ENCODE measurements at regions not wholly inside any gene's neighbourhood (a gene's known extent, or its start where the extent isn't known, plus 50 kb on each side); places are given as distances from the start of the nearest gene placed in this dataset.

GRCh38 chr6:106918115-106918514, 56.4 kb downstream of the CD24 start:
- no peaks in the 10 kb centered on the region for H3K9me3 ChIP-seq (ENCODE audit: low read length)
- no peaks in the 10 kb centered on the region for H3K4me1 ChIP-seq (ENCODE audit: insufficient read depth, low read length)
- H2AFZ ChIP-seq (ENCODE audit: low read depth, low read length) = no peak overlapping the region
- no peak overlapping the region for H3K4me3 ChIP-seq (ENCODE audit: low read length)
- peaks cover 4% of the 10 kb centered on the region for H3K27me3 ChIP-seq (ENCODE audit: insufficient read depth, low read length)
- no peaks in the 10 kb centered on the region for H3K36me3 ChIP-seq (ENCODE audit: insufficient read depth, low read length)

- no peaks in the 10 kb centered on the region for H3K9me3 ChIP-seq (ENCODE audit: low read length)
- no peak overlapping the region for H2AFZ ChIP-seq (ENCODE audit: low read depth, low read length)
- peaks cover 4% of the 10 kb centered on the region for H3K27me3 ChIP-seq (ENCODE audit: insufficient read depth, low read length)
- H3K4me3 ChIP-seq (ENCODE audit: low read length) = no peak overlapping the region
- H3K36me3 ChIP-seq (ENCODE audit: insufficient read depth, low read length) = no peaks in the 10 kb centered on the region
- no peaks in the 10 kb centered on the region for H3K4me1 ChIP-seq (ENCODE audit: insufficient read depth, low read length)
These were observed 57.6 kb downstream of the CD24 start for GRCh38 chr6:106916891-106917290.

- peaks cover 4% of the 10 kb centered on the region for H3K27me3 ChIP-seq (ENCODE audit: insufficient read depth, low read length)
- H2AFZ ChIP-seq (ENCODE audit: low read depth, low read length) = no peak overlapping the region
- no peaks in the 10 kb centered on the region for H3K36me3 ChIP-seq (ENCODE audit: insufficient read depth, low read length)
- no peak overlapping the region for H3K4me3 ChIP-seq (ENCODE audit: low read length)
- no peaks in the 10 kb centered on the region for H3K9me3 ChIP-seq (ENCODE audit: low read length)
- no peaks in the 10 kb centered on the region for H3K4me1 ChIP-seq (ENCODE audit: insufficient read depth, low read length)
These were observed 60.8 kb downstream of the CD24 start for GRCh38 chr6:106913676-106914280.

- H2AFZ ChIP-seq (ENCODE audit: low read depth, low read length) = no peak overlapping the region
- no peaks in the 10 kb centered on the region for H3K9me3 ChIP-seq (ENCODE audit: low read length)
- no peaks in the 10 kb centered on the region for H3K4me1 ChIP-seq (ENCODE audit: insufficient read depth, low read length)
- peaks cover 2% of the 10 kb centered on the region for H3K27me3 ChIP-seq (ENCODE audit: insufficient read depth, low read length)
- no peak overlapping the region for H3K4me3 ChIP-seq (ENCODE audit: low read length)
- H3K36me3 ChIP-seq (ENCODE audit: insufficient read depth, low read length) = no peaks in the 10 kb centered on the region
These were observed 61.4 kb downstream of the CD24 start for GRCh38 chr6:106913111-106913510.

GRCh38 chr6:106912091-106912490, 62.4 kb downstream of the CD24 start:
- H3K9me3 ChIP-seq (ENCODE audit: low read length) = no peaks in the 10 kb centered on the region
- no peak overlapping the region for H3K4me3 ChIP-seq (ENCODE audit: low read length)
- no peaks in the 10 kb centered on the region for H3K36me3 ChIP-seq (ENCODE audit: insufficient read depth, low read length)
- H2AFZ ChIP-seq (ENCODE audit: low read depth, low read length) = no peak overlapping the region
- H3K4me1 ChIP-seq (ENCODE audit: insufficient read depth, low read length) = no peaks in the 10 kb centered on the region
- H3K27me3 ChIP-seq (ENCODE audit: insufficient read depth, low read length) = no peaks in the 10 kb centered on the region

GRCh38 chr6:106910999-106911949, 63.3 kb downstream of the CD24 start:
- H3K36me3 ChIP-seq (ENCODE audit: insufficient read depth, low read length) = no peaks in the 10 kb centered on the region
- H3K27me3 ChIP-seq (ENCODE audit: insufficient read depth, low read length) = no peaks in the 10 kb centered on the region
- no peak overlapping the region for H2AFZ ChIP-seq (ENCODE audit: low read depth, low read length)
- no peaks in the 10 kb centered on the region for H3K4me1 ChIP-seq (ENCODE audit: insufficient read depth, low read length)
- no peak overlapping the region for H3K4me3 ChIP-seq (ENCODE audit: low read length)
- no peaks in the 10 kb centered on the region for H3K9me3 ChIP-seq (ENCODE audit: low read length)

- no peaks in the 10 kb centered on the region for H3K36me3 ChIP-seq (ENCODE audit: insufficient read depth, low read length)
These were observed 66.1 kb downstream of the CD24 start for GRCh38 chr6:106908386-106908840.

GRCh38 chr6:106907754-106908153, 66.8 kb downstream of the CD24 start:
- no peaks in the 10 kb centered on the region for H3K4me1 ChIP-seq (ENCODE audit: insufficient read depth, low read length)
- no peaks in the 10 kb centered on the region for H3K9me3 ChIP-seq (ENCODE audit: low read length)
- H3K4me3 ChIP-seq (ENCODE audit: low read length) = no peak overlapping the region
- no peak overlapping the region for H2AFZ ChIP-seq (ENCODE audit: low read depth, low read length)
- H3K27me3 ChIP-seq (ENCODE audit: insufficient read depth, low read length) = no peaks in the 10 kb centered on the region
- no peaks in the 10 kb centered on the region for H3K36me3 ChIP-seq (ENCODE audit: insufficient read depth, low read length)

More at GRCh38 chr6:106908386-106908840, 66.1 kb downstream of the CD24 start:
- Histone ChIP-seq H2AFZ (ENCODE audit: low read depth, low read length) (no peak overlapping the region), H3K27me3 (ENCODE audit: insufficient read depth, low read length) (no peaks in the 10 kb centered on the region), H3K4me1 (ENCODE audit: insufficient read depth, low read length) (no peaks in the 10 kb centered on the region), H3K9me3 (ENCODE audit: low read length) (no peaks in the 10 kb centered on the region), H3K4me3 (ENCODE audit: low read length) (no peak overlapping the region)

GRCh38 chr6:106906232-106906631, 68.3 kb downstream of the CD24 start:
- no peaks in the 10 kb centered on the region for H3K36me3 ChIP-seq (ENCODE audit: insufficient read depth, low read length)
- no peak overlapping the region for H2AFZ ChIP-seq (ENCODE audit: low read depth, low read length)
- H3K4me3 ChIP-seq (ENCODE audit: low read length) = no peak overlapping the region
- no peaks in the 10 kb centered on the region for H3K4me1 ChIP-seq (ENCODE audit: insufficient read depth, low read length)
- H3K27me3 ChIP-seq (ENCODE audit: insufficient read depth, low read length) = no peaks in the 10 kb centered on the region
- no peaks in the 10 kb centered on the region for H3K9me3 ChIP-seq (ENCODE audit: low read length)

GRCh38 chr6:106903299-106903698, 71.2 kb downstream of the CD24 start:
- Histone ChIP-seq H3K9me3 (ENCODE audit: low read length) (no peaks in the 10 kb centered on the region), H3K27me3 (ENCODE audit: insufficient read depth, low read length) (no peaks in the 10 kb centered on the region), H3K4me3 (ENCODE audit: low read length) (no peak overlapping the region), H3K4me1 (ENCODE audit: insufficient read depth, low read length) (no peaks in the 10 kb centered on the region), H2AFZ (ENCODE audit: low read depth, low read length) (no peak overlapping the region), H3K36me3 (ENCODE audit: insufficient read depth, low read length) (no peaks in the 10 kb centered on the region)

- Histone ChIP-seq H3K36me3 (ENCODE audit: insufficient read depth, low read length) (no peaks in the 10 kb centered on the region), H3K9me3 (ENCODE audit: low read length) (no peaks in the 10 kb centered on the region), H3K4me1 (ENCODE audit: insufficient read depth, low read length) (no peaks in the 10 kb centered on the region), H3K27me3 (ENCODE audit: insufficient read depth, low read length) (no peaks in the 10 kb centered on the region), H2AFZ (ENCODE audit: low read depth, low read length) (no peak overlapping the region), H3K4me3 (ENCODE audit: low read length) (no peak overlapping the region)
These were observed 73.5 kb downstream of the CD24 start for GRCh38 chr6:106901062-106901461.

- H2AFZ ChIP-seq (ENCODE audit: low read depth, low read length) = no peak overlapping the region
- H3K27me3 ChIP-seq (ENCODE audit: insufficient read depth, low read length) = no peaks in the 10 kb centered on the region
- H3K4me1 ChIP-seq (ENCODE audit: insufficient read depth, low read length) = no peaks in the 10 kb centered on the region
- H3K36me3 ChIP-seq (ENCODE audit: insufficient read depth, low read length) = no peaks in the 10 kb centered on the region
- H3K4me3 ChIP-seq (ENCODE audit: low read length) = no peak overlapping the region
- no peaks in the 10 kb centered on the region for H3K9me3 ChIP-seq (ENCODE audit: low read length)
These were observed 74.8 kb downstream of the CD24 start for GRCh38 chr6:106899697-106900096.

GRCh38 chr6:106897580-106897979, 76.9 kb downstream of the CD24 start:
- H3K27me3 ChIP-seq (ENCODE audit: insufficient read depth, low read length) = no peaks in the 10 kb centered on the region
- no peak overlapping the region for H3K4me3 ChIP-seq (ENCODE audit: low read length)
- H3K4me1 ChIP-seq (ENCODE audit: insufficient read depth, low read length) = no peaks in the 10 kb centered on the region
- no peaks in the 10 kb centered on the region for H3K36me3 ChIP-seq (ENCODE audit: insufficient read depth, low read length)
- H2AFZ ChIP-seq (ENCODE audit: low read depth, low read length) = no peak overlapping the region
- no peaks in the 10 kb centered on the region for H3K9me3 ChIP-seq (ENCODE audit: low read length)
